ENCODE measurements at regions not wholly inside any gene's neighbourhood (a gene's known extent, or its start where the extent isn't known, plus 50 kb on each side); places are given as distances from the start of the nearest gene placed in this dataset.
"Not testable (repeated sequence)": the region's sequence is repeated elsewhere in the genome, so short reads cannot be mapped to it uniquely, and the experiment has no call there.

- no peaks in the 10 kb centered on the region for H3K36me3 Mint-ChIP-seq
- ATAC-seq = no peak
- no peaks in the 10 kb centered on the region for H3K27me3 Mint-ChIP-seq
- no peaks in the 10 kb centered on the region for H3K9me3 Mint-ChIP-seq
- H3K27ac Mint-ChIP-seq = no peak overlapping the region
- no peak overlapping the region for H3K4me3 Mint-ChIP-seq
- H3K4me1 Mint-ChIP-seq = no peaks in the 10 kb centered on the region
These were observed 52.5 kb upstream of the FBXO28 start for GRCh38 chr1:224061436-224061835.

- no peaks in the 10 kb centered on the region for H3K36me3 Mint-ChIP-seq
- no peak for ATAC-seq
These were observed 53.9 kb upstream of the FBXO28 start for GRCh38 chr1:224059897-224060427.

GRCh38 chr1:224058303-224058702 lies 55.6 kb upstream of the FBXO28 start:
- H3K4me3 Mint-ChIP-seq = no peak overlapping the region

More at GRCh38 chr1:224059897-224060427, 53.9 kb upstream of the FBXO28 start:
- H3K27me3 Mint-ChIP-seq = no peaks in the 10 kb centered on the region
- no peak overlapping the region for H3K4me3 Mint-ChIP-seq
- no peaks in the 10 kb centered on the region for H3K9me3 Mint-ChIP-seq
- no peaks in the 10 kb centered on the region for H3K4me1 Mint-ChIP-seq
- no peak overlapping the region for H3K27ac Mint-ChIP-seq

DNA sequence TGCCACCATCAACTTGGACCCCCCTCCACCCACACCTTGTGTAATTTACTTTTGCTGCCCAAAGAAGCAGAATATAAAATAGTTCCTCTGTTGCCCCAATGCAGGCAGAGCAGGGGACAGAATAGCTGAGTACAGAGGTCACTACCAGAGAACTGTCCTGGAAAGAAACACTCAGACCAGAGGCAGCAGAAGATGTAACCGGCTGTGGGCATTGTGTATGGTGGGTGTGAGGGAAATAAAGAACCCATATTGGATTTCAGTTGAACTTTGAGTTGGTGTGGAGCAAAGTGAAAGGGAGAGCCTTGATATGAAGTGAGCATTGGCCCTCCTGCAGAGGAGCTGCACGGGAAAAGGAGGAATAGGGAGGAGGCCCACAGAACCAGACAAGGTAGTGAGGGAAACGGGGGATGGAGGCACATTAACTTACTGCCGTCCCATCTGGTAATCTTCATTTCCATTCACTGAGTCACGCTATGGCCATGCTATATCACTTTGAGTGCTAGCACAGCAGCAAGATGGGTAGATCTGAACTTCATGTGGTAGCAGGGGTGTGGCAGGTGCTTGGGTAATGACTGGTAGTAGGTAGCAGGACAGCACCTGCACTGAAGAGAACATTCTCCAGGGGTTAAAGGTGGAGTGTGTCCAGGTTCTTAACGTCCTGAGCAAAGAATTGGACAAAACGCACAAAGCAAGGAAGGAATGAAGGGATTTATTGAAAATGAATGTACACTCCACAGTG lies 56.3 kb upstream of the FBXO28 start:
- H3K4me3 Mint-ChIP-seq = no peak overlapping the region
- H3K27ac Mint-ChIP-seq = no peak overlapping the region
- peaks cover 5% of the 10 kb centered on the region for H3K9me3 Mint-ChIP-seq
- no peak for ATAC-seq
- peaks cover 5% of the 10 kb centered on the region for H3K36me3 Mint-ChIP-seq
- H3K27me3 Mint-ChIP-seq = no peaks in the 10 kb centered on the region
- no peaks in the 10 kb centered on the region for H3K4me1 Mint-ChIP-seq

More at GRCh38 chr1:224058303-224058702, 55.6 kb upstream of the FBXO28 start:
- no peaks in the 10 kb centered on the region for H3K27me3 Mint-ChIP-seq
- H3K36me3 Mint-ChIP-seq = peaks cover 5% of the 10 kb centered on the region
- H3K4me1 Mint-ChIP-seq = no peaks in the 10 kb centered on the region
- no peak for ATAC-seq
- H3K27ac Mint-ChIP-seq = no peak overlapping the region
- peaks cover 5% of the 10 kb centered on the region for H3K9me3 Mint-ChIP-seq

- Mint-ChIP-seq H3K27ac (no peak overlapping the region), H3K27me3 (no peaks in the 10 kb centered on the region), H3K9me3 (peaks cover 5% of the 10 kb centered on the region), H3K4me3 (no peak overlapping the region), H3K4me1 (no peaks in the 10 kb centered on the region), H3K36me3 (peaks cover 5% of the 10 kb centered on the region)
- no peak for ATAC-seq
These were observed 59.3 kb upstream of the FBXO28 start for GRCh38 chr1:224054611-224055010.

DNA sequence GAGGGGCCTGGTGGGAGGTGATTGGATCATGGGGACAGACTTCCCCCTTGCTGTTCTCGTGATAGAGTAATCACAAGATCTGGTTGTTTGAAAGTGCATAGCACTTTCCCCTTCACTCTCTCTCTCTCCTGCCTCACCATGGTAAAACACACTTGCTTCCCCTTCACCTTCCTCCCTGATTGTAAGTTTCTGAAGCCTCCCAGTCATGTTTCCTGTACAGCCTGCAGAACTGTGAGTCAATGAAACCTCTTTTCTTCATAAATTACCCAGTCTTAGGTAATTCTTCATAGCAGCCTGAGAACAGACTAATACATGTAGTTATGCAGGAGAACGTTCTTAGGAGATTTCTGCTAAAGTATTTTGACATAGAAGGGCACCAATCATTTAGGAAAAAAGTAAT lies 59.9 kb upstream of the FBXO28 start:
- H3K27ac Mint-ChIP-seq = no peak overlapping the region
- H3K4me1 Mint-ChIP-seq = no peaks in the 10 kb centered on the region
- no peak for ATAC-seq
- no peaks in the 10 kb centered on the region for H3K27me3 Mint-ChIP-seq
- peaks cover 5% of the 10 kb centered on the region for H3K36me3 Mint-ChIP-seq
- H3K4me3 Mint-ChIP-seq = no peak overlapping the region
- peaks cover 5% of the 10 kb centered on the region for H3K9me3 Mint-ChIP-seq

- H3K4me1 Mint-ChIP-seq = no peaks in the 10 kb centered on the region
- ATAC-seq = no peak
- H3K36me3 Mint-ChIP-seq = peaks cover 5% of the 10 kb centered on the region
- peaks cover 5% of the 10 kb centered on the region for H3K9me3 Mint-ChIP-seq
- no peaks in the 10 kb centered on the region for H3K27me3 Mint-ChIP-seq
- no peak overlapping the region for H3K4me3 Mint-ChIP-seq
- H3K27ac Mint-ChIP-seq = no peak overlapping the region
These were observed 60.5 kb upstream of the FBXO28 start for GRCh38 chr1:224053456-224053855.

DNA sequence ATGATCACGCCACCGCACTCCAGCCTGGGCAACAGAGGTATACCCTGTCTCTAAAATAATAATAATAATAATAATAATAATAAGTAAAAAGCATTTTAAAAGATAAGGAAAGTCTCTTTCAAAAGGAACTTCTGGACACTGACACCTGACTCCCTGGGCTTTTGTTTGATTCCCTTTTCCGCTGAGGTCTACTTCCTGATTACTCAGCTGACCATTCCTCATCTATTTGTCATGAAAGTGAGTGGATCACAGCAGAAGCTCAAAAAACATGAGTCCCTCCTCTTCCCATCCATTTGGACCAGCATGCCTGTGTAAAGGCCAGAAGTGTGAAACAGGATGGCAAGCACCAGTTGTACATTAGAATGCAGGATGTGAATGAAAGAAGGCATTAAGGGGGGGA lies 61.1 kb upstream of the FBXO28 start:
- no peaks in the 10 kb centered on the region for H3K27me3 Mint-ChIP-seq
- H3K9me3 Mint-ChIP-seq = peaks cover 5% of the 10 kb centered on the region
- no peaks in the 10 kb centered on the region for H3K4me1 Mint-ChIP-seq
- ATAC-seq = no peak
- H3K27ac Mint-ChIP-seq = no peak overlapping the region
- peaks cover 5% of the 10 kb centered on the region for H3K36me3 Mint-ChIP-seq
- no peak overlapping the region for H3K4me3 Mint-ChIP-seq

GRCh38 chr1:224051782-224052181 lies 62.1 kb upstream of the FBXO28 start:
- not testable (repeated sequence) for H3K27me3 Mint-ChIP-seq, H3K4me1 Mint-ChIP-seq, H3K4me3 Mint-ChIP-seq, H3K9me3 Mint-ChIP-seq, H3K27ac Mint-ChIP-seq, H3K36me3 Mint-ChIP-seq, ATAC-seq

DNA sequence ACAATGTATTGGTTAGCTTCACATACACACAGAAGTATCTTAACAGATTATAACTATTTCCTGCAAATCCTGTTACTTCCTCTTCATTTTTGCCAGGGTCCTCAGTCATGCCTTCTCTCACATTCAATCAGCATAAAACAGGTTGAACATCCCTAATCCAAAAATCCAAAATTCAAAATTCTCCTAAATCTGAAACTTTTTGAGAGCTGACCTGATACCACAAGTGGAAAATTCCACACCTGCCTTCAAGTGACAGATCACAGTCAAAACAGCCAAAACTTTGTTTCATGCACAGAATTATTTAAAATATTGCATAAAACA lies 62.9 kb upstream of the FBXO28 start:
- peaks cover 5% of the 10 kb centered on the region for H3K9me3 Mint-ChIP-seq
- no peak overlapping the region for H3K27ac Mint-ChIP-seq
- no peak overlapping the region for H3K4me3 Mint-ChIP-seq
- H3K4me1 Mint-ChIP-seq = no peaks in the 10 kb centered on the region
- ATAC-seq = no peak
- peaks cover 5% of the 10 kb centered on the region for H3K36me3 Mint-ChIP-seq
- H3K27me3 Mint-ChIP-seq = peaks cover 3% of the 10 kb centered on the region

DNA sequence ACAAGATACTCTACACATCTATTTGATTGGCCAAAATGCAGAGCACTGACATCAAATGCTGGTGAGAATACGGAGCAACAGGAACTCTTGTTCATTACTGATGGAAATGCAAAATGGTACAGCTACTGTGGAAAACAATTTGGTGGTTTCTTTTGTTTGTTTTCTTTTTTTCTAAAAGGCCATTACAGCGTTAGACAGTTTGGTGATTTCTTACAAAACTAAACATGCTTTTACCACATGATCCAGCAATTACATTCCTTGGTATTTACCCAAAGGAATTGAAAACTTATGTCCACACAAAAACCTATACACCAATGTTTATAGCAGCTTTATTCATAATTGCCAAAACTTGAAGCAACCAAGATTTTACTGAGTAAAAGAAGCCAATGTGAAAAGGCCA lies 66.4 kb upstream of the FBXO28 start:
- Mint-ChIP-seq H3K9me3 (no peaks in the 10 kb centered on the region), H3K27me3 (peaks cover 23% of the 10 kb centered on the region), H3K27ac (no peak overlapping the region), H3K4me3 (no peak overlapping the region), H3K4me1 (no peaks in the 10 kb centered on the region), H3K36me3 (no peaks in the 10 kb centered on the region)
- ATAC-seq = no peak

DNA sequence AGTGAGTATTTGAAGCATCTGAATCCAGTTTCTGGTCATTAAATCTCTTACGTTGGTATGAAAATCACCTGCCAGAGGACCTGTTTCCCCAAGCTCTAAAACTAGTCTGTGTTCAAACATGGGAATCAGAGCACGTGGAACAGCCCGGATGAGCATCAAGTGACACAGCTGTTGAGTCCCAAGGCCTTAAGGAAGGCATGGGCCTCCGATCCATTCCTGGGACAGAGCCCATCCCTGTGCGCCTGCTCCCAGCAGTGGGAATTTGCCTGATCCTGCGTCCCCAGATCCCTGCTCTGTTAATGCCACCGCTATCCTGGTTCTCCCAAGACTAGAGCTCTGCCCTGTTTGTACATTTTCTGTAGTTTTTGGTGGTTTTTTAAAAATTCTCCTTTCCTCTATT lies 68.4 kb upstream of the FBXO28 start:
- no peak overlapping the region for H3K4me3 Mint-ChIP-seq
- ATAC-seq = no peak
- no peaks in the 10 kb centered on the region for H3K4me1 Mint-ChIP-seq
- no peaks in the 10 kb centered on the region for H3K36me3 Mint-ChIP-seq
- H3K27ac Mint-ChIP-seq = no peak overlapping the region
- no peaks in the 10 kb centered on the region for H3K9me3 Mint-ChIP-seq
- peaks cover 40% of the 10 kb centered on the region for H3K27me3 Mint-ChIP-seq

- H3K36me3 Mint-ChIP-seq = no peaks in the 10 kb centered on the region
- peaks cover 49% of the 10 kb centered on the region for H3K27me3 Mint-ChIP-seq
- H3K4me3 Mint-ChIP-seq = no peak overlapping the region
- H3K9me3 Mint-ChIP-seq = no peaks in the 10 kb centered on the region
- H3K27ac Mint-ChIP-seq = no peak overlapping the region
- no peaks in the 10 kb centered on the region for H3K4me1 Mint-ChIP-seq
- no peak for ATAC-seq
These were observed 69.5 kb upstream of the FBXO28 start for GRCh38 chr1:224044420-224044819.

GRCh38 chr1:224042557-224043118 lies 71.3 kb upstream of the FBXO28 start:
- H3K4me1 Mint-ChIP-seq = no peaks in the 10 kb centered on the region
- no peak for ATAC-seq
- H3K36me3 Mint-ChIP-seq = no peaks in the 10 kb centered on the region
- no peak overlapping the region for H3K27ac Mint-ChIP-seq
- no peaks in the 10 kb centered on the region for H3K9me3 Mint-ChIP-seq
- H3K4me3 Mint-ChIP-seq = no peak overlapping the region
- H3K27me3 Mint-ChIP-seq = peaks cover 49% of the 10 kb centered on the region

GRCh38 chr1:224041032-224041431 lies 72.9 kb upstream of the FBXO28 start:
- Mint-ChIP-seq H3K4me1 (no peaks in the 10 kb centered on the region), H3K9me3 (no peaks in the 10 kb centered on the region), H3K27me3 (peaks cover 46% of the 10 kb centered on the region), H3K4me3 (no peak overlapping the region), H3K36me3 (no peaks in the 10 kb centered on the region), H3K27ac (no peak overlapping the region)
- ATAC-seq = no peak

DNA sequence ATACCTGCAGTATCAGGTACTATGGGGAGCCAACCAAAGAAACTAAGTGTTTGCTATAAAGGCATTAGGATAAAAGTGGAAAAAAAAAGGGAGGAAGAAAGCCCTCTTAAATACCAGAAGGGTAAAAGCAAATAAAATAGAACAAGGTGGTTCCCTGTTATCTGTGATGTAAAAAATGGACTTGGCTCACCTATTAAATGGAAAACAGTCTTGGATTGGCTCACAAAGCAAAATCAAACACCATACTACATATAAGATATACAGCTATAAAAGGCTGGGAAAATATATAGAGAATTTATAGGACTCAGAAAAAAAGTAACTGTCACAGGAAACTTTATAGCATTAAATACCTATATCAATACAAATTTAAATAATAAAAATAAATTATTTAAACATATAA lies 73.5 kb upstream of the FBXO28 start:
- not testable (repeated sequence) for H3K4me1 Mint-ChIP-seq, H3K36me3 Mint-ChIP-seq, H3K27ac Mint-ChIP-seq, ATAC-seq, H3K9me3 Mint-ChIP-seq, H3K4me3 Mint-ChIP-seq
- H3K27me3 Mint-ChIP-seq = peaks cover 40% of the 10 kb centered on the region
